HL-60 (cell line): ENCODE measurements at regions not wholly inside any gene's neighbourhood (a gene's known extent, or its start where the extent isn't known, plus 50 kb on each side); places are given as distances from the start of the nearest gene placed in this dataset.

ENCODE experiments used
- DNase-seq, 2 experiments: peaks; one replicate each; pipeline ENCODE4 v3.0.0-alpha.2; 2010 to 2020; ENCODE audit warnings: low read depth in 1 of 2, low spot score in 1 of 2
- H3K27ac ChIP-seq: fragments of 250-450 bp; sonication (Bioruptor Pico); replicated peaks from 2 replicates; pipeline ENCODE4 v1.5.1; 2020; ENCODE audit warnings: mild to moderate bottlenecking, moderate library complexity
- H3K27me3 ChIP-seq: fragments of 250-450 bp; sonication (Bioruptor Pico); 2 replicates; pipeline ENCODE4 v1.5.1; 2021; ENCODE audit warnings: mild to moderate bottlenecking, moderate library complexity; ENCODE audit not compliant: insufficient read depth, poor library complexity, severe bottlenecking
- H3K4me3 ChIP-seq: replicated peaks from 2 replicates; pipeline ENCODE4 v1.5.1; 2011; ENCODE audit warnings: mild to moderate bottlenecking, control low read depth, low read length; ENCODE audit not compliant: insufficient read depth
- GABPA ChIP-seq: IDR thresholded peaks from 2 replicates; pipeline ENCODE4 v1.6.1; 2012; ENCODE audit warnings: low read depth
- POLR2AphosphoS5 ChIP-seq: IDR thresholded peaks from 2 replicates; pipeline ENCODE4 v1.6.1; 2012; ENCODE audit warnings: low read depth
- SPI1 ChIP-seq: IDR thresholded peaks from 2 replicates; pipeline ENCODE4 v1.6.1; 2012; ENCODE audit warnings: low read depth, mild to moderate bottlenecking, borderline replicate concordance
- TF ChIP-seq, protein P1 (sequence below): IDR thresholded peaks from one replicate; pipeline ENCODE4 v1.5.1; 2011; ENCODE audit warnings: low read length, control low read depth, inconsistent platforms; ENCODE audit not compliant: insufficient read depth
- TF ChIP-seq, protein P2 (sequence below): IDR thresholded peaks from 2 replicates; pipeline ENCODE4 v1.6.1; 2012; ENCODE audit warnings: low read depth; ENCODE audit not compliant: insufficient replicate concordance

DNA sequence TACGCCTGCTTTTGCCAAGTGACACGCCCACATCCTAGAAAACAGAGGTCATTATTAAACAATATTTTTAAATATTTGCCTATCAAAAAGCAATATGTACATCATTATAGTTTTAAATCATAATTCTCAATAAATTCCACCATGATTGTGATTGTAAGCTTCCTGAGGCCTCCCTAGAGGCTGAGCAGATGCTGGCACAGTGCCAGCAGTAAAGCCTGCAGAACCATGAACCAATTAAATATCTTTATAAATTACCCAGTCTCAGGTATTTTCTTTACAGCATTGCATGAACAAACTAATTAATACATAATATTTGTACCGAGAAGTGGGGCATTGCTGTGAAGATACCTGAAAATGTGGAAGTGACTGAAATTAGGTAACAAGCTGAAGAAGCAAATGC is 174.7 kb upstream of the TMEM196 start:
- no peak for DNase-seq
- Histone ChIP-seq H3K27me3 (no peaks in the 10 kb centered on the region), H3K27ac (no peak overlapping the region), H3K4me3 (no peak overlapping the region)
- no peak for TF ChIP-seq SPI1
- TF ChIP-seq, protein P1, sequence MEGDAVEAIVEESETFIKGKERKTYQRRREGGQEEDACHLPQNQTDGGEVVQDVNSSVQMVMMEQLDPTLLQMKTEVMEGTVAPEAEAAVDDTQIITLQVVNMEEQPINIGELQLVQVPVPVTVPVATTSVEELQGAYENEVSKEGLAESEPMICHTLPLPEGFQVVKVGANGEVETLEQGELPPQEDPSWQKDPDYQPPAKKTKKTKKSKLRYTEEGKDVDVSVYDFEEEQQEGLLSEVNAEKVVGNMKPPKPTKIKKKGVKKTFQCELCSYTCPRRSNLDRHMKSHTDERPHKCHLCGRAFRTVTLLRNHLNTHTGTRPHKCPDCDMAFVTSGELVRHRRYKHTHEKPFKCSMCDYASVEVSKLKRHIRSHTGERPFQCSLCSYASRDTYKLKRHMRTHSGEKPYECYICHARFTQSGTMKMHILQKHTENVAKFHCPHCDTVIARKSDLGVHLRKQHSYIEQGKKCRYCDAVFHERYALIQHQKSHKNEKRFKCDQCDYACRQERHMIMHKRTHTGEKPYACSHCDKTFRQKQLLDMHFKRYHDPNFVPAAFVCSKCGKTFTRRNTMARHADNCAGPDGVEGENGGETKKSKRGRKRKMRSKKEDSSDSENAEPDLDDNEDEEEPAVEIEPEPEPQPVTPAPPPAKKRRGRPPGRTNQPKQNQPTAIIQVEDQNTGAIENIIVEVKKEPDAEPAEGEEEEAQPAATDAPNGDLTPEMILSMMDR = no peak
- TF ChIP-seq POLR2AphosphoS5 = no peak
- TF ChIP-seq, protein P2, sequence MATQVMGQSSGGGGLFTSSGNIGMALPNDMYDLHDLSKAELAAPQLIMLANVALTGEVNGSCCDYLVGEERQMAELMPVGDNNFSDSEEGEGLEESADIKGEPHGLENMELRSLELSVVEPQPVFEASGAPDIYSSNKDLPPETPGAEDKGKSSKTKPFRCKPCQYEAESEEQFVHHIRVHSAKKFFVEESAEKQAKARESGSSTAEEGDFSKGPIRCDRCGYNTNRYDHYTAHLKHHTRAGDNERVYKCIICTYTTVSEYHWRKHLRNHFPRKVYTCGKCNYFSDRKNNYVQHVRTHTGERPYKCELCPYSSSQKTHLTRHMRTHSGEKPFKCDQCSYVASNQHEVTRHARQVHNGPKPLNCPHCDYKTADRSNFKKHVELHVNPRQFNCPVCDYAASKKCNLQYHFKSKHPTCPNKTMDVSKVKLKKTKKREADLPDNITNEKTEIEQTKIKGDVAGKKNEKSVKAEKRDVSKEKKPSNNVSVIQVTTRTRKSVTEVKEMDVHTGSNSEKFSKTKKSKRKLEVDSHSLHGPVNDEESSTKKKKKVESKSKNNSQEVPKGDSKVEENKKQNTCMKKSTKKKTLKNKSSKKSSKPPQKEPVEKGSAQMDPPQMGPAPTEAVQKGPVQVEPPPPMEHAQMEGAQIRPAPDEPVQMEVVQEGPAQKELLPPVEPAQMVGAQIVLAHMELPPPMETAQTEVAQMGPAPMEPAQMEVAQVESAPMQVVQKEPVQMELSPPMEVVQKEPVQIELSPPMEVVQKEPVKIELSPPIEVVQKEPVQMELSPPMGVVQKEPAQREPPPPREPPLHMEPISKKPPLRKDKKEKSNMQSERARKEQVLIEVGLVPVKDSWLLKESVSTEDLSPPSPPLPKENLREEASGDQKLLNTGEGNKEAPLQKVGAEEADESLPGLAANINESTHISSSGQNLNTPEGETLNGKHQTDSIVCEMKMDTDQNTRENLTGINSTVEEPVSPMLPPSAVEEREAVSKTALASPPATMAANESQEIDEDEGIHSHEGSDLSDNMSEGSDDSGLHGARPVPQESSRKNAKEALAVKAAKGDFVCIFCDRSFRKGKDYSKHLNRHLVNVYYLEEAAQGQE = no peak
- no peak for TF ChIP-seq GABPA

DNA sequence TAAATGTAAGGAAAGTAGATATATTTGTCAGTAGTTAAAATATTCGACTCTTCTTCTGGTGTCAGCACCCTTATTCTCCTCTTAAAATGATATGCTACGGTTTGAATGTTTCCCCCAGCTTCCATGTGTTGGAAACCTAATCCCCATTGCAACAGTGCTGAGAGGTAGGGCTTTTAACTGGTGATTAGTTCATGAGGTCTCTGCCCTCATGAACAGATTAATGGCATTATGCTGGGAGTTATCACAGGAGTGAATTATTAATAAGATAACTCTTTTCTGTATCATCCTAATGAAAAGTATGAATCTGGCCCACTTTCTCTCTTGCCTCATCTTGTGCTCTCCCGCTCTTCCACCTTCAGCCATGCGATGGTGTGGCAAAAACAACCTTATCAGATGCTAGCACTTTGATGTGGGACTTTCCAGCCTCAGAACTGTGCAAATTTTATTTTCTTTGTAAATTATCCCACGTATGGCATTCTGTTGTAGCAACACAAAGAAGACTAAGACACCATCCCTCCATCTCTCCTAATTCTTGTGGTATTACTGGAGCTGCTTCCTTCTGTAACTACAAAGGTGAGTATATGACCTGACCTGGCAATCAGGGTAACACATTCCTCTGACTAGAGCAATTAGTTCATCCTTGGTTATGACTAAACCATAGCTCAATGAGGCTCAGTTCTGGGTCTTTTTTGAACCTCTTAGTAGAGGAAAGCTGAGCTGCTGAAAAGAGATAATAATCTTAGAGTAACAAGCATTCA is 171.1 kb upstream of the TMEM196 start:
- H3K4me3 ChIP-seq = no peak overlapping the region
- no peaks in the 10 kb centered on the region for H3K27me3 ChIP-seq
- TF ChIP-seq SPI1 (no peak), GABPA (no peak), POLR2AphosphoS5 (no peak)
- TF ChIP-seq, protein P1 = no peak
- TF ChIP-seq, protein P2 = no peak
- no peak for DNase-seq
- H3K27ac ChIP-seq = no peak overlapping the region

DNA sequence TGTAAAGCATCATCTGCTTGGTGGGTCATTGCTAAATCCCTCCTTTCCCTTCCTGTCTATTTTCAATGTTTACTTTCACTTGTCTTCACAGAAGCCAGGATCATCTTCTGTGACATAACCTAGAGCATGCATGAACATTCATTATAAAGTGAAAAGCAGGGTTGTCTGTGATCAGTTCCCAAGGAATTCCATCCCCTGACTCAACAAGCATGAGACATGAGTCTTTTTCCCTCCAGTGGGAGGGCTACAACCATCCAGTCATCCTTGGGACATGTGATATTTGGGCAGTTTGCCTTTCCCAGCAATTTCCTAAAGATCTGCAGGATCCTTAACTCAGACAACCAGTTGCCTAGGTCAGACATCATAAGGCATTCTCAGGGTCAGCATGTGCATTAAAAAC is 166.3 kb upstream of the TMEM196 start:
- no peak for DNase-seq
- Histone ChIP-seq H3K27me3 (no peaks in the 10 kb centered on the region), H3K27ac (no peak overlapping the region), H3K4me3 (no peak overlapping the region)
- TF ChIP-seq POLR2AphosphoS5 = no peak

DNA sequence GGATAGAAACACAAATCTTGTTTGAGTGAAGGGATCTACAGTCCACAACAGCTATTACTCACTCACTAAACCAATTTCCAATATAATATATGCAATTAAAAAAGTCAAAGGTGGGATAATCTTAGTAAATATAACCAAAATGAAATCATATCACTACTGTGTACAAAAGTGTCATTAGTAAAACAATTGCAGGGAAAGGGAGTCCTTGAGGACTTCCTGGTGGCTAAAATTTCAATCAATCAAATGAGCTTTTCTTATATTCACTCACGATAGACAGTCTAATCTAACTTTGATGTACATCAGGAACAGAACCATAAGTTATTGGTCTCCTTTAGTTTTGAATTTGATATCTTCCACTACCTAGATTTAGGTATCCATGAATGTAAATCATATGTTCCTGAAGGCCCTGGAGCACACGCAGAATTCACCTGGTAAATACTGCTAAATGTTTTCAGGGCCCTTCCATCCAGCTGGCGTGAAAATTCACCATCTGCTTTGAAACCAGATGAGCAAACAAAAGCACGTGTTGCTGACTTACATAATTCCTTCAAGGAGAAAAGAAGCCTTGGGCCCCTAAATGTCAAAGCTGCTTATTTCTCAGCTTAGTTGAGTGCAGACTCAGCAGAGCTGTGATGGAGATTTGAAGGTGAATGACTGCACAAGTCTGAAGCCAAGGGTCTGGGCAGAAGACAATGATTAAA is 159.3 kb upstream of the TMEM196 start:
- H3K27ac ChIP-seq = no peak overlapping the region
- DNase-seq = no peak

More for the DNA sequence above, 159.3 kb upstream of the TMEM196 start:
- H3K4me3 ChIP-seq = no peak overlapping the region
- no peaks in the 10 kb centered on the region for H3K27me3 ChIP-seq
- TF ChIP-seq SPI1 (no peak), POLR2AphosphoS5 (no peak), GABPA (no peak)
- TF ChIP-seq, protein P2 = no peak
- TF ChIP-seq, protein P1 = no peak
